MCF 10A (cell line): ENCODE measurements at regions not wholly inside any gene's neighbourhood (a gene's known extent, or its start where the extent isn't known, plus 50 kb on each side); places are given as distances from the start of the nearest gene placed in this dataset.

Experiments used
- BruUV-seq: library from RNA; stranded (reverse); fragments of 400-500 nt; replicated peaks from 2 replicates; lab custom pipeline; 2021; lab: Mats Ljungman, UMichigan
- CTCF ChIA-PET: fragments of 300-600 bp; sonication (Branson Sonifier 250); formaldehyde crosslinking; extraction: SDS; loops from one replicate; lab custom pipeline; 2021; ENCODE audit warnings: antibody characterized with exemption, inconsistent platforms; lab: Yijun Ruan, JAX
- POLR2A ChIA-PET: fragments of 300-600, 350-650 bp; sonication (Branson Sonifier 250); formaldehyde crosslinking; extraction: SDS; loops from one replicate; lab custom pipeline; 2020; ENCODE audit warnings: antibody characterized with exemption, inconsistent platforms; lab: Yijun Ruan, JAX
- DNase-seq: peaks from one replicate; pipeline ENCODE4 v3.0.0-alpha.2; 2018; ENCODE audit not compliant: unreplicated experiment
- H3K27ac Mint-ChIP-seq: one replicate; pipeline ENCODE4 v1.8.0; 2022; ENCODE audit warnings: mild to moderate bottlenecking, low read depth, mixed read lengths; ENCODE audit not compliant: unreplicated experiment
- H3K27me3 Mint-ChIP-seq: one replicate; pipeline ENCODE4 v1.8.0; 2022; ENCODE audit warnings: mixed read lengths; ENCODE audit not compliant: insufficient read depth, unreplicated experiment
- H3K36me3 Mint-ChIP-seq: one replicate; pipeline ENCODE4 v1.8.0; 2022; ENCODE audit warnings: mild to moderate bottlenecking, moderate library complexity, mixed read lengths; ENCODE audit not compliant: insufficient read depth, unreplicated experiment
- H3K4me1 Mint-ChIP-seq: one replicate; pipeline ENCODE4 v1.8.0; 2022; ENCODE audit warnings: mixed read lengths; ENCODE audit not compliant: insufficient read depth, unreplicated experiment
- H3K4me3 Mint-ChIP-seq: one replicate; pipeline ENCODE4 v1.8.0; 2022; ENCODE audit warnings: mild to moderate bottlenecking, moderate library complexity, mixed read lengths; ENCODE audit not compliant: unreplicated experiment
- H3K9me3 Mint-ChIP-seq: one replicate; pipeline ENCODE4 v1.8.0; 2022; ENCODE audit warnings: mixed read lengths; ENCODE audit not compliant: unreplicated experiment
- CTCF ChIP-seq: fragments of 200-600 bp; IDR thresholded peaks from one replicate; pipeline ENCODE4 v1.8.0; 2022; ENCODE audit warnings: antibody characterized with exemption, mild to moderate bottlenecking; ENCODE audit not compliant: unreplicated experiment
- intact Hi-C: fragments of 100-400 bp; cut with micrococcal nuclease; formaldehyde crosslinking; loops from 2 replicates; pipeline ENCODE4 v1.14.1; 2022

GRCh38 chr6:143592335-143592734 lies 80.8 kb upstream of the FUCA2 start:
- intact Hi-C loops = no loop called here
- ChIA-PET CTCF (interaction anchor here (0.8 kb wide), 1 partner anchor 969 kb away, joined by 3 read pairs; no protein-coding TSS in a partner anchor), POLR2A (no interaction called here)
- H3K27ac Mint-ChIP-seq = no peak overlapping the region
- peak; percentile 35 for TF ChIP-seq CTCF
- H3K4me1 Mint-ChIP-seq = no peaks in the 10 kb centered on the region
- DNase-seq = peak; percentile 47
- no peaks in the 10 kb centered on the region for H3K27me3 Mint-ChIP-seq
- H3K9me3 Mint-ChIP-seq = no peaks in the 10 kb centered on the region
- no peak overlapping the region for H3K4me3 Mint-ChIP-seq
- H3K36me3 Mint-ChIP-seq = no peaks in the 10 kb centered on the region
- no TSS peak for BruUV-seq

- Mint-ChIP-seq H3K4me1 (no peaks in the 10 kb centered on the region), H3K27me3 (no peaks in the 10 kb centered on the region), H3K4me3 (no peak overlapping the region), H3K9me3 (no peaks in the 10 kb centered on the region), H3K27ac (no peak overlapping the region), H3K36me3 (no peaks in the 10 kb centered on the region)
- no peak for TF ChIP-seq CTCF
- POLR2A ChIA-PET = interaction anchor here (0.5 kb wide), 1 partner anchor 158 kb away, joined by 4 read pairs; no protein-coding TSS in a partner anchor
- no TSS peak for BruUV-seq
- no peak for DNase-seq
- CTCF ChIA-PET = interaction anchor here (0.8 kb wide), 1 partner anchor 968 kb away, joined by 3 read pairs; no protein-coding TSS in a partner anchor
- intact Hi-C loops = no loop called here
Observed at GRCh38 chr6:143591441-143591840, 79.9 kb upstream of the FUCA2 start.

- TF ChIP-seq CTCF = no peak
- Mint-ChIP-seq H3K27me3 (no peaks in the 10 kb centered on the region), H3K4me1 (no peaks in the 10 kb centered on the region), H3K4me3 (no peak overlapping the region), H3K36me3 (no peaks in the 10 kb centered on the region), H3K9me3 (no peaks in the 10 kb centered on the region), H3K27ac (no peak overlapping the region)
- DNase-seq = no peak
- CTCF ChIA-PET = no interaction called here
- BruUV-seq = no TSS peak
- intact Hi-C loops = no loop called here
- POLR2A ChIA-PET = interaction anchor here (0.7 kb wide), 1 partner anchor 37 kb away, joined by 3 read pairs; no protein-coding TSS in a partner anchor
Observed at GRCh38 chr6:143589162-143589561, 77.6 kb upstream of the FUCA2 start.

- BruUV-seq = no TSS peak
- POLR2A ChIA-PET = no interaction called here
- Mint-ChIP-seq H3K27ac (no peak overlapping the region), H3K4me3 (no peak overlapping the region), H3K4me1 (peaks cover 6% of the 10 kb centered on the region), H3K36me3 (no peaks in the 10 kb centered on the region), H3K9me3 (no peaks in the 10 kb centered on the region), H3K27me3 (no peaks in the 10 kb centered on the region)
- CTCF ChIA-PET = interaction anchor here (1.1 to 1.7 kb wide), 2 partner anchors 10 to 145 kb away, joined by 4 to 6 read pairs; no protein-coding TSS in a partner anchor
- DNase-seq = no peak
- intact Hi-C loops = no loop called here
- TF ChIP-seq CTCF = no peak
Observed at GRCh38 chr6:143586557-143586956, 75.0 kb upstream of the FUCA2 start.
